MM.1S (cell line): ENCODE measurements at regions not wholly inside any gene's neighbourhood (a gene's known extent, or its start where the extent isn't known, plus 50 kb on each side); places are given as distances from the start of the nearest gene placed in this dataset.

ENCODE experiments used
- DNase-seq: peaks from one replicate; pipeline ENCODE4 v3.0.0-alpha.2; 2015
- H2AFZ ChIP-seq: fragments of 300-600 bp; sonication (generic); 2 replicates; pipeline ENCODE4 v1.6.0; 2016; ENCODE audit warnings: antibody characterized with exemption, low read length
- H3F3A ChIP-seq: fragments of 300-600 bp; sonication (generic); 2 replicates; pipeline ENCODE4 v1.6.1; 2016; ENCODE audit warnings: mild to moderate bottlenecking, antibody characterized with exemption, low read length, moderate library complexity, mixed read lengths; ENCODE audit not compliant: insufficient read depth
- H3K27ac ChIP-seq: fragments of 300-600 bp; sonication (generic); 2 replicates; pipeline ENCODE4 v1.5.1; 2016; ENCODE audit warnings: mild to moderate bottlenecking, low read length
- H3K27me3 ChIP-seq: fragments of 300-600 bp; sonication (generic); replicated peaks from 2 replicates; pipeline ENCODE4 v1.6.0; 2016; ENCODE audit warnings: low read length; ENCODE audit not compliant: insufficient read depth
- H3K36me3 ChIP-seq: fragments of 300-600 bp; sonication (generic); replicated peaks from 2 replicates; pipeline ENCODE4 v1.6.1; 2016; ENCODE audit warnings: mild to moderate bottlenecking, low read length, mixed read lengths; ENCODE audit not compliant: insufficient read depth
- H3K4me1 ChIP-seq: fragments of 300-600 bp; sonication (generic); 2 replicates; pipeline ENCODE4 v1.6.1; 2016; ENCODE audit warnings: low read length, mixed read lengths
- H3K4me2 ChIP-seq: fragments of 300-600 bp; sonication (generic); 2 replicates; pipeline ENCODE4 v1.6.0; 2016; ENCODE audit warnings: low read depth, low read length
- H3K4me3 ChIP-seq: fragments of 300-600 bp; sonication (generic); 2 replicates; pipeline ENCODE4 v1.5.1; 2016; ENCODE audit warnings: low read length, mixed read lengths
- H3K79me2 ChIP-seq: fragments of 300-600 bp; sonication (generic); 2 replicates; pipeline ENCODE4 v1.6.1; 2016; ENCODE audit warnings: mixed run types, low read length, mixed read lengths
- H3K9ac ChIP-seq: fragments of 300-600 bp; sonication (generic); 2 replicates; pipeline ENCODE4 v1.6.1; 2016; ENCODE audit warnings: low read length, mixed read lengths
- H3K9me2 ChIP-seq: fragments of 300-600 bp; sonication (generic); replicated peaks from 2 replicates; pipeline ENCODE4 v1.6.1; 2016; ENCODE audit warnings: mild to moderate bottlenecking, low read length, mixed read lengths; ENCODE audit not compliant: insufficient read depth
- H3K9me3 ChIP-seq: fragments of 300-600 bp; sonication (generic); replicated peaks from 2 replicates; pipeline ENCODE4 v1.6.1; 2016; ENCODE audit warnings: mild to moderate bottlenecking, low read length, mixed read lengths; ENCODE audit not compliant: insufficient read depth
- H4K20me1 ChIP-seq: fragments of 300-600 bp; sonication (generic); 2 replicates; pipeline ENCODE4 v1.6.1; 2016; ENCODE audit warnings: mild to moderate bottlenecking, low read length, moderate library complexity, mixed read lengths; ENCODE audit not compliant: insufficient read depth
- CTCF ChIP-seq: fragments of 300-600 bp; sonication (generic); IDR thresholded peaks from 2 replicates; pipeline ENCODE4 v1.5.1; 2016; ENCODE audit warnings: antibody characterized with exemption, low read length, mixed read lengths
- EZH2 ChIP-seq: fragments of 300-600 bp; sonication (generic); optimal IDR thresholded peaks from 2 replicates; pipeline ENCODE3; 2017; ENCODE audit warnings: low read depth, mild to moderate bottlenecking, antibody characterized with exemption, low read length, mixed read lengths
- EZH2phosphoT487 ChIP-seq: fragments of 300-600 bp; sonication (generic); IDR thresholded peaks from 2 replicates; pipeline ENCODE4 v1.6.1; 2018; ENCODE audit warnings: antibody characterized with exemption, low read length

DNA sequence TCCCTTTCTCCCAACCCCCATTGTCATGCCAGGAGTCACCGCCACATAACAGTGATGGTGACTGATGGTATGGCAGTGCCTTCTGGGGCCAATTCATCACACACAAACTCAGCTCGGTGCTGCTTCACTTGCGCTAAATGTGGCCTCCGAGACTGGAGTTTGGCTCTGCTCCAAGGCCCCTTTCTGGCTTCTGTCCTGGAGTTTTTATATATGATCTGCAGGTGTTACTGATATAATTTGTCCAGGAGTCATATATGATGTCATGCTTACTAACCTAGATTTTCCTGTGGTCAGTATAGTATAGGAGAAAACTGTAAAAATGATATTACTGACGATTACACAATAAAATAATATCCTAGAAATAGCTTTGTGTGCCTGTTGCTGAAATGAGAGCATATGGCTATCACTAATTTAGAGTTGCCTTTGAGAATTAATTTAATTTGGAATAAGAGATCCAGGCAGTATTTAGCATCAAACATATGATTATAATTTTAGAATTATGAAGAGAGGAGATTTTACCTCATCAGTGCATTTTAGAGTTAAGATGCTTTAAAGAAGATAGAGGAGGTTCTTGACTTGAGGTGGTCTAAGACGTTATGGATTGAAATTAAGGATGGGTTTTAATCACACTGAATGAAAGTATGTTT lies 334.1 kb upstream of the CD180 start:
- H3K27me3 ChIP-seq: no peaks in the 10 kb centered on the region
- no peaks in the 10 kb centered on the region for H3K9me3 ChIP-seq
- no peaks in the 10 kb centered on the region for H3K79me2 ChIP-seq
- TF ChIP-seq CTCF: no peak
- no peaks in the 10 kb centered on the region for H3K9me2 ChIP-seq
- no peaks in the 10 kb centered on the region for H3K36me3 ChIP-seq
- H3K9ac ChIP-seq: no peak overlapping the region
- DNase-seq: no peak
- H3K4me2 ChIP-seq: no peak overlapping the region
- H3F3A ChIP-seq: no peaks in the 10 kb centered on the region
- no peaks in the 10 kb centered on the region for H3K4me1 ChIP-seq
- no peak overlapping the region for H2AFZ ChIP-seq
- H3K27ac ChIP-seq: no peak overlapping the region
- H3K4me3 ChIP-seq: no peak overlapping the region
- H4K20me1 ChIP-seq: no peaks in the 10 kb centered on the region

DNA sequence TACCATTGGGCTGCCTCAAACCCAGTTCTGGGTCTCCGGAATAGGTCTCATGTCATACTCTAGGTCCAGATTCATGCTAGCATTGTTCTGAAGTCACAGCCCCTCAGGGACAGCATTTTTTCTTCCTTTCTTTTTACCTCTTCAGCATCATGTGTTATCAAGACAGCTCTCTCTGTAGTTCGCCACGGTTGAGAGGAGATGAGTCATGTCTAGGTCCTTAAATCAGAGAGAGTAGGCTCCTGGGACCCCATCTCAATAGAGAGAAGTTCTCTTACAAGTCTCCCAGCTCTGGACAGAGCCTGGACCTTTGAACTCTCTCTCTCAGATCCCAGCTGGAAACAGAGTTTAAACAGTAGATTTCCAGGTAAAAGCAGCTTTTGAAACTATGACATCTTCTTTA lies 332.4 kb upstream of the CD180 start:
- no peaks in the 10 kb centered on the region for H4K20me1 ChIP-seq
- TF ChIP-seq EZH2 (no peak), EZH2phosphoT487 (no peak), CTCF (no peak)
- no peak overlapping the region for H3K4me2 ChIP-seq
- no peak overlapping the region for H3K9ac ChIP-seq
- no peaks in the 10 kb centered on the region for H3K79me2 ChIP-seq
- no peaks in the 10 kb centered on the region for H3K9me2 ChIP-seq
- H3F3A ChIP-seq: no peaks in the 10 kb centered on the region
- H3K27ac ChIP-seq: no peak overlapping the region
- H3K4me1 ChIP-seq: no peaks in the 10 kb centered on the region
- no peak for DNase-seq
- H3K36me3 ChIP-seq: no peaks in the 10 kb centered on the region
- H3K4me3 ChIP-seq: no peak overlapping the region
- H2AFZ ChIP-seq: no peak overlapping the region
- H3K9me3 ChIP-seq: no peaks in the 10 kb centered on the region
- no peaks in the 10 kb centered on the region for H3K27me3 ChIP-seq

DNA sequence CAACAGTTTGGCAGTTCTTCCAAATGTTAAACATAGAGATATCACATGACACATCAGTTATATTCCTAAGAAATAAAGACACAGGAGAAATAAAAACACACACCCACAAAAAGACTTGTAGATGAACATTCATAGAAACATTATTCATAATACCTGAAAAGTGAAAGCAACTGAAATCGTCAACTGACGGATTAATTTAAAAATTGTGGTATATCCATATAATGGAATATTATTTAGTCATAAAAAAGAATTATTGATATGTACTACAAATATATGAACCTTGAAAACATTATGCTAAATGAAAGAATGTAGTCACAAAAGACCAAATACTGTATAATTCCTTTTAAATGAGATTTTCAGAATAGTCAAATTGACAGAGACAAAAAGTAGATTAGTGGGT lies 330.2 kb upstream of the CD180 start:
- no peaks in the 10 kb centered on the region for H4K20me1 ChIP-seq

More for the DNA sequence above, 330.2 kb upstream of the CD180 start:
- Histone ChIP-seq H3K9ac (no peak overlapping the region), H3K4me1 (no peaks in the 10 kb centered on the region), H3K79me2 (no peaks in the 10 kb centered on the region), H3K4me2 (no peak overlapping the region), H3K36me3 (no peaks in the 10 kb centered on the region), H3F3A (no peaks in the 10 kb centered on the region), H3K9me2 (no peaks in the 10 kb centered on the region), H3K27me3 (no peaks in the 10 kb centered on the region), H3K4me3 (no peak overlapping the region), H3K9me3 (no peaks in the 10 kb centered on the region), H3K27ac (no peak overlapping the region), H2AFZ (no peak overlapping the region)
- no peak for TF ChIP-seq EZH2
- TF ChIP-seq EZH2phosphoT487: no peak
- TF ChIP-seq CTCF: no peak
- no peak for DNase-seq
